Skin of body (tissue), 1 donor: ENCODE measurements at regions not wholly inside any gene's neighbourhood (a gene's known extent, or its start where the extent isn't known, plus 50 kb on each side); places are given as distances from the start of the nearest gene placed in this dataset.

ENCODE experiments used
- DNase-seq: peaks from one replicate; lab custom pipeline; 2025; lab: John Stamatoyannopoulos, UW

DNA sequence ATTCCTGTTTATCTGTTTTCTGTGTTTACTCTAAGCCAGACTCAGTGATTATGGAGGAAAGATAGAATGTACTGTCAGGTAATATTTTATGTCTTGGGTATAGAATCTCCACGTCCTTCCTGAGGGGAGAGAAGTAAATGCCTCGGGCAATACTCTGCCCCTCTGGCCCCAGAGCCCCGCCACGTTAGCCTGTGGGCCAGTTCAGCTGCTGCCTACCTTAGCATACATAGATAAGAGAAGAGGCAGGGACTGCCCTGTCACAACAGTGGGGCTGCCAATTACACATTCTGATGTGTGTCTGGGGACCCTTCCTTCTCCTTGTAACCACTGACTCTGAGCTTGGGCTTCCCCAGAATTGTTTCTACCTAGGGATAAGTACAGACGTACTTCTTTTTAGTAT lies 347.7 kb upstream of the ATP11B start:
- no peak for DNase-seq

- DNase-seq, result no peak
Observed at GRCh38 chr3:182450942-182451787, 342.1 kb upstream of the ATP11B start.

DNA sequence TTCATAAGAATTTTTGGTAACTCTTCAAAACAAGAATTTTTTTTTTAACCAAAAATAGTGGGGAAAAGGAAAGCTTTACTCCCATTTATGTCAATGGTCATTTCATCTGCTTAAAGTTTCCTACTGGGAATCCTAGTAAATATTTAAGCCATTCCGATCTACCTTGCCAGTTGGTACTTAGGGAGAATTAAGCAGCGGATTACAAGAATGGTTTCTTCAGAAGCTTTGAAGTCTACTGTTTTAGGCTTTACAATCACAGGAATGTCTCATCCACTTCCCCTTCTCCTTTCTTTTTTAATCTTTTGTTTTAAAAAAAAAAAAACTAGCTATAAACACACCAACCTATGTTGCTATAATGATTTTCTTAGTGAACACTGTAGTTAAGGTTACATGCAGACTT lies 341.4 kb upstream of the ATP11B start:
- DNase-seq, result no peak

GRCh38 chr3:182455011-182455410 lies 338.3 kb upstream of the ATP11B start:
- no peak for DNase-seq

- DNase-seq, result no peak
Observed at GRCh38 chr3:182460303-182460702, 333.0 kb upstream of the ATP11B start.

DNA sequence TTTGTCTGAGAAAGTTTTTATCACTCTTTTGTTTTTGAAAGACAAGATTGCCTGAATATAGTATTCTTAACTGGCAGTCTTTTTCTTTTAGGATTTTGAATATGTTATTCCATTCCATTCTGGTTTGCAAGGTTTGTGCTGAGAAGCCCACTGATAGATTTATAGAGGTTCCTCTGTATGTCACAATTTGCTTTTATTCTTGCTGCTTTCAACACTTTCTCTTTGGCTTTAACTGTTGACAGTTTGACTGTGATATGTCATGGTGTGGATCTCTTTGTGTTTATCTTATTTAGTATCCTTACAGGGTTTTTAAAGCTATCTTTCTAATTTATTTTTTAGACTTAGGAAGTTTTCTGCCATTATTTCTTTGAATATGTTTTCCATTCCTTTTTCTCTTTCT lies 331.2 kb upstream of the ATP11B start:
- no peak for DNase-seq

DNA sequence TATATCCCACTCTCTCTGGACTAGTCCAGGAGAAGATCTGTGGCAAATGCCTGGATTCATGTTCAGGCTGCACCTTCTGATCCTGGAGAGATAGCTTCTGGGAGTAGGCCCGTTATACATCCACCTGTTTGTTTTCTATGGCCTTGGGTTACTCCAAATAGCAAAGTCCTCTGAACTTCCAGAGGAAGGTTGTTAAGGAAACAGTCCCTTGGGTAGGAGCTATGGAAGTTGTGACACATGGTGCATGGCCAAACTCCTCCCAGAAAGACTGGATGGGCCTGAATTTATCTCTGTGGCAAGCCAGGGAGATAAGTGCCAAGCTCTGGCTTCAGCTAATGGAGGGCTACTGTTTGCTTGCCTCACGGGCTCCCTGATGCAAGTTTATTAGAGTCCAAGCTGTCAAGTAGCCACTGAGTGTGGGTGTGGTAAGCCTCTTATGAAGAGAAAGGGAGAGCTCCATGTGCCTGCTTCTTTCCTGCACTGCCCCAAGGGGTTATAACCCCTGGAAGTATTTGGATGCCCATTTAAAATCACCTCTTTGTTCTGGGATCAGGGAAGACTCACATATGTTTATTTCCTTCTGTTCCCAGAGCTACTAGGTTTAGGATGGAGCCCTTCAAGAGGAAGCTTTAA lies 328.7 kb upstream of the ATP11B start:
- no peak for DNase-seq

DNA sequence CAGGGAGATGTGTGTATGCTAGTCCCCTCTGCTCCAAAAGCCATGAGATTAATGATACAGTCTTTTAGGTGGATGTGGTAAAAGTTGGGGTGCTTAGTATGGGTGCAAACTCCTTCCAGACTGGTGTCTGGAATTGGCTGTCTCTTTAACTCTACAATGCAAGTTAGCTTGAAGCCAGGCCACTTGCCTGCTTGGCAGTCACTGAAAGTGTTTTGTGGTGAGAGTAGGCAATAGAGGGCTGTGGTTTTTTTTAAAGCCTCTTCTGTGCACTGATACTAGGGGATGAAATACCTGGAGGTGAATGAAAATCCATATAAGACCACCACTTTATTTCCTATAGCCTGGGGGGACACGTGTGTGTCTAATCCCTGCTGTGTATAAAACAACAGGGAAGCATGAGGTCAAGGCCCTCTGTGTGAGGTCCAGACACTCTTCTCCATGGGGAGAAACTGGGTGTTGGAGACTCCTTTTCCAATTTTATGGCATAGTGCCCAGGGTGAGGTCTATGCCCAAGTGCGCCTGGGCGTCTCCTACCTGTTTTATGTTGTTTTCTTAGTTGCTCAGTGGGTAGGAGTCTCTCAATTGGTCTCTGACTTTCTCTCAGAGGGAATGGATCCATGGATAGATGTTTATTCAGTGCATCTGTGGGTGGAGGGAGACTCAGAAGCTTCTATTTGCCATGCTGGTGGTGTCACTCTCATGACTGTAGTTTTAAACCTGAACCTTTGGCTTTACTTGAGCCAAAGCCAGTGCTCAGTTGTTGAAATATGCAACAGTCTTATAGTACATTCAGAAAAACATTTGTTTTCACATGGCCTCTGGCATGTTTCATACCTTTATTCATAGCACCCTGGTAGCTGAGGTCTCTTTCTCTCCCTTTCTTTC lies 327.8 kb upstream of the ATP11B start:
- DNase-seq, result no peak

- DNase-seq, result no peak
Observed at GRCh38 chr3:182469086-182469485, 324.2 kb upstream of the ATP11B start.

DNA sequence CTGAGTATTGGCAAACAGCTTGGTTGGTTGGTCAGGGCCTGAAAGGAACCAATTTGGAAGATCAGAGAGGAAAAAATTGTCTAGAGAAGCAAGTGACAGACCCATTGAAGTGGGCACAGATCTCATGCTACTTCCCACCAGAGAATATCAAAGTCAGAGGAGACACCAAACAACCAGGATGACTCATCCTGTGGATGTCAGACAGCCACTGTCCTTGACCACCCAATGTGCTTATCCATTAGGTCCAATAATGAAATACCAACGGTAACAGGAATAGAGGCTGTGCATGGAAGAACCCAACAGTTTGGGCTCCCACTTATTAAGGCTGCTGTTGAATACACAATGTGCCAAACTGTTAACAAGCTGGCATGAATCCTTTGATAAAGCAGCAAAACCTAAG lies 323.1 kb upstream of the ATP11B start:
- no peak for DNase-seq

- DNase-seq, result no peak
Observed at GRCh38 chr3:182473191-182473710, 320.1 kb upstream of the ATP11B start.

DNA sequence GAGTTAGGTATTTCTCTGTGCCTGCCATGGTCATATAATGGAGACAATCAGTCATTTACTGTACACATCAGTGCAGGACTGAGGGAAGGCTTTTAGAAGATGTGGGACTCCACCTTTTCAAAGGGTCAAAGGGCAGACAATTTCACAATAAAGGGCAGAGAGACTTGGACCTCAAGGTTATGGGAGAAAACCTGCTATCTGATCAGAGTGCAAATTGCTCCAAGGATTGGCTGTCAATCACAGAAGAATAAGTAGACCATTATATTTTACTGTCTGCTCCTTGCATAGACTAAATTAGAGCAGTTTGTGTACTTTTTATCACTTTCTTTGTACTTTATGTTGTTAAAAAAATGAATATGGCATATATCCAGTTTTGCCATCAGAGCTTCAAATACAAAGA lies 314.9 kb upstream of the ATP11B start:
- no peak for DNase-seq

DNA sequence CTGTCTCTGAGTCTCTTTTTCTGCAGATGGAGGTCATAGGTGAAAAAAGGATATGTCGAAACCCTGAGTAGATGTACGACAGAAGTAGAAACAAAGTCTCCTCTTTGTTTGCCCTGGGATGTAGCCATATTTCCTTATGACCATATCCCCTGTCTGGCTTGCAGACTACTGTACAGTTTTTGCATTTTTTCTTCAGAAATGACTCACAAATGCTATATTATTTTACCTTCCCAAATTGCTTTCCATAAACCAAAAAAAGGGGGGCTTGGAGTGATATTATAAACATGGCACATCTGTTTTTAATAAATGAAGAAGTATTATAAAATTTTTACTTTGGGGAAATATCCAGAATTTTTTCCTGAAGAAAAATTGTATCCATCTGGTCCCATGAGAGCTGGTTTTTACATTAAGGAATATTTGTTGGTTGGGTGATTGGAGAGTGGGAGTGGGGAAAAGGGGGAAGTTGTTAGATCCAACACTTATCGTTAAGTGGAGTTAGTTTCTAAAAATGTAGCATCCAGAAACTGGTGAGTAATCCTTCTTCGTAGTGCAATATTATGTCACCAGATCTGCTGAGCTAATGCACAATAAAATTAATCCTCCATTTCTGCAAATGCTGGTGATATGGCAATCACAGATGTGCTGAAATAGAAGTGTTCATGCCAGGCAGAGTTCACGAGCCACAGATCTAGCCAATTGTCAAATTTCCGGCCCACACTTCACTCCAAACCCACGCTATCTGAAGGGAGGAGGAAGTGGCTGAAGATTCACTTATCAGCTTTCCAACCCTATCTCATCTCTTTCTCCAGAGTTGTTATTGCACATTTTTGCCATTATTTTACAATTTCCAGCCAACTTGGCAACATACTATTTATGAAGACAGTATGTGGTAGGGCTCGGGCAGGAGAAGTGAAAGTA lies 313.6 kb upstream of the ATP11B start:
- DNase-seq, result no peak

DNA sequence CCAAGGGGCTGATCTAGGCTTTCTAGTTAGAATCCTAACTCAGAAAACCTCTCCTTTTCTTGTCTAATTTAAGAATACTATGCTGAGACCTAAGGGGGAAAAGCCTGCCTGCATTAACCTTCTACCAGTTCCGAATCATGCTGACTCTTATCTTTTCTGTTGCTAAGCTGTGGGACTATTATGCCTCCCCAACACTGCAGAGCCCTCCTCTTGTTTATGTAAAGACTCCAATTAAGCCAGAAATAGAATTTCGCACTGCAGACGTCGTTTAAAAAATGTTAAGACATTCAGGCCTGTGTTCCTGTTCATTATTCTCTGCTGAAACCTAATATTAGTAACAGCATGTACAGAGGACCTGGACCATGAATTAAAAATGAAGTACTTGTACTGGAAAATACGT lies 310.6 kb upstream of the ATP11B start:
- no peak for DNase-seq

- DNase-seq, result no peak
Observed at GRCh38 chr3:182484682-182485081, 308.6 kb upstream of the ATP11B start.

- peak; percentile 32 for DNase-seq
Observed at GRCh38 chr3:182485301-182485700, 308.0 kb upstream of the ATP11B start.

DNA sequence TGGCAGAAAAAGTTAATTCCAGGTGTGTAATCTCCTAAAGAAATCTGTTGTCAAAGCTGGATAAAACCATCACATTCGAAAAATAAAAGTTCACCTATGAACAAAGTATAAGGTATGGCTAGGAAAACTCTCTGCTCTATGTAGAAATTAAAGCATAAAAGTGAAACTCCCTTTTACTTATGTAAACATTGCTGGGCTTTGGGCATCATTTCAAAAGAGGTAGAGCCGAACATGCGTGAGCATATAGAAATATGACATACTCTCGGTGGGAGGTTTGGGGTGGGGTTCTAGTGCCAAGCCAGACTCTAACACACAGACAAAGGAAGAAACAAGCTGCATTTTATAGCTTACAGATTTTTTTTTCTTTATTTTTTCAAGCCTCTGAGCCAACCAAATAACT lies 306.8 kb upstream of the ATP11B start:
- peak; percentile 44 for DNase-seq

- peak; percentile 44 for DNase-seq
Observed at GRCh38 chr3:182487143-182487542, 306.2 kb upstream of the ATP11B start.

GRCh38 chr3:182487611-182488010 lies 305.7 kb upstream of the ATP11B start:
- no peak for DNase-seq

GRCh38 chr3:182490596-182491491 lies 302.5 kb upstream of the ATP11B start:
- DNase-seq, result no peak
